ENCODE measurements at regions not wholly inside any gene's neighbourhood (a gene's known extent, or its start where the extent isn't known, plus 50 kb on each side); places are given as distances from the start of the nearest gene placed in this dataset.

DNA sequence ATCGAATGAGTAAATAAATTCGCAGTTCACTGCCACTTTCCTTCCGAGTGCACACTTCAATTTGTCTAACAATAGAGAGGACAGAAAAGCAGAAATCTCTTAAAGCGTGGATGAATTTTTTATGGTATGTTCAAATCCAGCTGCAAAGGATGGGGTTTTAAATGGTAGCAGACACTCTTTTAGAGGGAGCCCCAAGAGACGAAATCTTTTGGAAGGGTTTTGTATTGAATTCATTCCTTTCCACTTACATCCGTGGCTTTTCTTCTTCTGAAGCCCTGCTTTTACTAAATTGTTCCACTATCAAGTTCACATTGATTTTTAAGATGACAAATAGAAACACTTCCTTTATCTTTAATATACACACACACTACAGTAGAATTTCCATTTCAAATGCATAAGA, 680.7 kb downstream of the NR4A2 start:
- no peak overlapping the region for H2AFZ ChIP-seq (ENCODE audit: low read depth, low read length)
- H3K27ac Mint-ChIP-seq (ENCODE audit: unreplicated experiment): no peak overlapping the region
- no peak overlapping the region for H3K4me3 ChIP-seq (ENCODE audit: insufficient read depth, low read depth, low read length)
- no peaks in the 10 kb centered on the region for H3K4me1 ChIP-seq (ENCODE audit: insufficient read depth, low read length)
- TF ChIP-seq, protein P1, sequence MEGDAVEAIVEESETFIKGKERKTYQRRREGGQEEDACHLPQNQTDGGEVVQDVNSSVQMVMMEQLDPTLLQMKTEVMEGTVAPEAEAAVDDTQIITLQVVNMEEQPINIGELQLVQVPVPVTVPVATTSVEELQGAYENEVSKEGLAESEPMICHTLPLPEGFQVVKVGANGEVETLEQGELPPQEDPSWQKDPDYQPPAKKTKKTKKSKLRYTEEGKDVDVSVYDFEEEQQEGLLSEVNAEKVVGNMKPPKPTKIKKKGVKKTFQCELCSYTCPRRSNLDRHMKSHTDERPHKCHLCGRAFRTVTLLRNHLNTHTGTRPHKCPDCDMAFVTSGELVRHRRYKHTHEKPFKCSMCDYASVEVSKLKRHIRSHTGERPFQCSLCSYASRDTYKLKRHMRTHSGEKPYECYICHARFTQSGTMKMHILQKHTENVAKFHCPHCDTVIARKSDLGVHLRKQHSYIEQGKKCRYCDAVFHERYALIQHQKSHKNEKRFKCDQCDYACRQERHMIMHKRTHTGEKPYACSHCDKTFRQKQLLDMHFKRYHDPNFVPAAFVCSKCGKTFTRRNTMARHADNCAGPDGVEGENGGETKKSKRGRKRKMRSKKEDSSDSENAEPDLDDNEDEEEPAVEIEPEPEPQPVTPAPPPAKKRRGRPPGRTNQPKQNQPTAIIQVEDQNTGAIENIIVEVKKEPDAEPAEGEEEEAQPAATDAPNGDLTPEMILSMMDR (IDR thresholded peaks at IDR 0.05; ENCODE audit: insufficient read depth, low read depth, low read length): no peak
- no peak for TF ChIP-seq EZH2 (IDR thresholded peaks at IDR 0.05; ENCODE audit: insufficient read depth, low read length)
- H3K27me3 ChIP-seq (ENCODE audit: insufficient read depth, low read length): no peaks in the 10 kb centered on the region
- H3K4me2 ChIP-seq (ENCODE audit: low read length): no peak overlapping the region
- no peaks in the 10 kb centered on the region for H3K9me3 Mint-ChIP-seq (ENCODE audit: unreplicated experiment)
- H3K9ac ChIP-seq (ENCODE audit: low read length): no peak overlapping the region
- no peaks in the 10 kb centered on the region for H4K20me1 ChIP-seq (ENCODE audit: insufficient read depth, low read length)
- H3K36me3 Mint-ChIP-seq (ENCODE audit: low read depth, unreplicated experiment): no peaks in the 10 kb centered on the region
- H3K79me2 ChIP-seq (ENCODE audit: insufficient read depth, low read length): no peaks in the 10 kb centered on the region
- FAIRE-seq (no peak), DNase-seq (ENCODE audit: low read depth) (no peak)
- H3K27me3 Mint-ChIP-seq (ENCODE audit: low read depth, unreplicated experiment): no peaks in the 10 kb centered on the region
- H3K27ac ChIP-seq (ENCODE audit: low read depth, low read length): no peak overlapping the region
- H3K4me3 Mint-ChIP-seq (ENCODE audit: unreplicated experiment): no peak overlapping the region
- H3K9me3 ChIP-seq (ENCODE audit: insufficient read depth, low read depth, low read length): no peaks in the 10 kb centered on the region
- H3K36me3 ChIP-seq (ENCODE audit: insufficient read depth, low read length): no peaks in the 10 kb centered on the region
- no peaks in the 10 kb centered on the region for H3K4me1 Mint-ChIP-seq (ENCODE audit: low read depth, unreplicated experiment)

DNA sequence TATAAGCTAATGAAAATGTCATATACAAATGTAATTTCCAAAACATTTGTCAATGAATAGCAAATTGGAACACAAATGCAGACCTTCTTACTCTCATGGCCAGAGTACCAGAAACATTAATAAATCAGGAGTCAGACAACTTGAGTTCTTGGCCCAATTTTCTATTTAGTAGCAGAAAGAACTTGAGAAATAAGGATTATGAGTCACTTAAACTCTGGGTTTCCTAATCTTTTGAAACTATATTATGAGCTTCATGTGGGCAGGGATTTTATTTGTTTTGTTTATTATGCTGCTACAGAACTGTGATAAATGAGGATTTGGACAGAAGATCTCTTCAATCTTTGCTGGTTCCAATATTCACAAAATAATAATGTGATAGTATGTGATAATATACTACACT, 686.7 kb downstream of the NR4A2 start:
- H3K27me3 ChIP-seq (ENCODE audit: insufficient read depth, low read length): no peaks in the 10 kb centered on the region
- no peak overlapping the region for H3K9ac ChIP-seq (ENCODE audit: low read length)
- Mint-ChIP-seq H3K9me3 (ENCODE audit: unreplicated experiment) (no peaks in the 10 kb centered on the region), H3K27ac (ENCODE audit: unreplicated experiment) (no peak overlapping the region), H3K4me1 (ENCODE audit: low read depth, unreplicated experiment) (no peaks in the 10 kb centered on the region), H3K4me3 (ENCODE audit: unreplicated experiment) (no peak overlapping the region), H3K36me3 (ENCODE audit: low read depth, unreplicated experiment) (no peaks in the 10 kb centered on the region), H3K27me3 (ENCODE audit: low read depth, unreplicated experiment) (no peaks in the 10 kb centered on the region)
- DNase-seq (ENCODE audit: low read depth): no peak
- no peaks in the 10 kb centered on the region for H3K79me2 ChIP-seq (ENCODE audit: insufficient read depth, low read length)
- H2AFZ ChIP-seq (ENCODE audit: low read depth, low read length): no peak overlapping the region
- no peak overlapping the region for H3K27ac ChIP-seq (ENCODE audit: low read depth, low read length)
- no peak overlapping the region for H3K4me2 ChIP-seq (ENCODE audit: low read length)
- H3K9me3 ChIP-seq (ENCODE audit: insufficient read depth, low read depth, low read length): no peaks in the 10 kb centered on the region
- no peaks in the 10 kb centered on the region for H3K4me1 ChIP-seq (ENCODE audit: insufficient read depth, low read length)
- H3K4me3 ChIP-seq (ENCODE audit: insufficient read depth, low read depth, low read length): no peak overlapping the region
- FAIRE-seq: no peak
- no peak for TF ChIP-seq EZH2 (IDR thresholded peaks at IDR 0.05; ENCODE audit: insufficient read depth, low read length)
- TF ChIP-seq, protein P1 (IDR thresholded peaks at IDR 0.05; ENCODE audit: insufficient read depth, low read depth, low read length): no peak
- no peaks in the 10 kb centered on the region for H4K20me1 ChIP-seq (ENCODE audit: insufficient read depth, low read length)
- no peaks in the 10 kb centered on the region for H3K36me3 ChIP-seq (ENCODE audit: insufficient read depth, low read length)

DNA sequence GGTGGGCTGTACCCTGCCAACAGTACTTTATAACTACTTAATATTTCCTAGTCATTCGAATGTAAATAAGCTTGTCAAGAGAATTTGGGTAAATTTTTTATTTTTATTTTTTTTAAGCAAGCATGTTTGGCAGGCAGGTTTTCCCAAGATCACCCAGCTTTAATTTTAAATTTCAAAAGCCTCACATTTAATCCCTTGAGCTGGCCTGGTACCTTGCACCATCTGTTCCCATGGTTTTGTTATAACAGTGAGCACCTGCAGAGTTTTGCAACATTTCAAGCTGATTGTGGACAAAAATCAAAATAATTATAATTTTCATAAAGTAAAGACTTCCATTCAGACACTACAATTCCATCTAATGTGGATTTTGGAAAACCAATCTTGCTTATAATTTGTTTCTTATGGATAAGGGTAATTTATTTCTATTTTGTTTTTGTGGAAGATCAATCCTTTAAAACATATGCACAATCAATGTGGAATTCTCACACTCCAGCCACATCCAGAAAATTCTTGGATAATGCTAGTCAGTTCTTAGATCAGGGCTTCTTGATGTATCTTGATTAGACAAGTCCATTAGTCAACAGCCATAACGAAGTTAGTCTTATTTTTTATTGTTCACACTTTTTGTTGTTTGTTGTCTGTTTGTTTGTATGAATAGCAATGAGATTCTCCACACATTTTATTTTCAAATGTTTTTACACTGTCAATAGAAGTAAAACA, 689.3 kb downstream of the NR4A2 start:
- DNase-seq (ENCODE audit: low read depth) (no peak), FAIRE-seq (no peak)
- Mint-ChIP-seq H3K36me3 (ENCODE audit: low read depth, unreplicated experiment) (no peaks in the 10 kb centered on the region), H3K4me3 (ENCODE audit: unreplicated experiment) (no peak overlapping the region), H3K9me3 (ENCODE audit: unreplicated experiment) (no peaks in the 10 kb centered on the region), H3K27me3 (ENCODE audit: low read depth, unreplicated experiment) (no peaks in the 10 kb centered on the region), H3K4me1 (ENCODE audit: low read depth, unreplicated experiment) (no peaks in the 10 kb centered on the region), H3K27ac (ENCODE audit: unreplicated experiment) (no peak overlapping the region)
- Histone ChIP-seq H3K9ac (ENCODE audit: low read length) (no peak overlapping the region), H3K9me3 (ENCODE audit: insufficient read depth, low read depth, low read length) (no peaks in the 10 kb centered on the region), H3K4me2 (ENCODE audit: low read length) (no peak overlapping the region), H2AFZ (ENCODE audit: low read depth, low read length) (no peak overlapping the region), H3K27me3 (ENCODE audit: insufficient read depth, low read length) (no peaks in the 10 kb centered on the region), H4K20me1 (ENCODE audit: insufficient read depth, low read length) (no peaks in the 10 kb centered on the region), H3K4me1 (ENCODE audit: insufficient read depth, low read length) (no peaks in the 10 kb centered on the region), H3K27ac (ENCODE audit: low read depth, low read length) (no peak overlapping the region), H3K79me2 (ENCODE audit: insufficient read depth, low read length) (no peaks in the 10 kb centered on the region), H3K4me3 (ENCODE audit: insufficient read depth, low read depth, low read length) (no peak overlapping the region), H3K36me3 (ENCODE audit: insufficient read depth, low read length) (no peaks in the 10 kb centered on the region)
- TF ChIP-seq EZH2 (IDR thresholded peaks at IDR 0.05; ENCODE audit: insufficient read depth, low read length): no peak
- TF ChIP-seq, protein P1 (IDR thresholded peaks at IDR 0.05; ENCODE audit: insufficient read depth, low read depth, low read length): no peak

Data from astrocyte (in vitro differentiated cells and primary cell).